ENCODE measurements at regions not wholly inside any gene's neighbourhood (a gene's known extent, or its start where the extent isn't known, plus 50 kb on each side); places are given as distances from the start of the nearest gene placed in this dataset.
A peak's percentile ranks its signal among the peaks of the same experiment; 100 is the strongest.
"Not testable (repeated sequence)": the region's sequence is repeated elsewhere in the genome, so short reads cannot be mapped to it uniquely, and the experiment has no call there.

DNA sequence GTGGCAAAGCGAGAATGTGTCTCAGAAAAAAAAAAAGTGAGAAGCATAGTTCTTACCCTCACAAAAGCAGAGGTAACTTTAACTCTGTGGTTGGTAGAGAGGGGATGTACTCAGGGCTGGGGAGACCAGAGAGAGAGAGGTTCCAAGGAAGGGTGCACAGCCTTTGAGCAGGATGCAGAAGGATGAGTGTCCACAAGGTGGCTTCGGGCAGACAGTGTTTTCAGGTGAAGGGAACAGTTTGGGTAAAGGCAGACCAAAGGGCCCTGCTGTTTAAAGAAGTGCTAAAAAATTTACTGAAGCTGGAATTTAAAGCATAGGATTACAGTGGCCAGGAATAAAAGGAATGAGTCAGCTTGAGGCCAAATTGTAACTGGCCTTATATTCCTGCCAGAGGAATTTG lies 2240.6 kb downstream of the EPHA3 start:
- not testable (repeated sequence) for H3K4me3 ChIP-seq (ENCODE audit: control insufficient read depth, low read depth, low read length); DNase-seq (ENCODE audit: low read depth)

DNA sequence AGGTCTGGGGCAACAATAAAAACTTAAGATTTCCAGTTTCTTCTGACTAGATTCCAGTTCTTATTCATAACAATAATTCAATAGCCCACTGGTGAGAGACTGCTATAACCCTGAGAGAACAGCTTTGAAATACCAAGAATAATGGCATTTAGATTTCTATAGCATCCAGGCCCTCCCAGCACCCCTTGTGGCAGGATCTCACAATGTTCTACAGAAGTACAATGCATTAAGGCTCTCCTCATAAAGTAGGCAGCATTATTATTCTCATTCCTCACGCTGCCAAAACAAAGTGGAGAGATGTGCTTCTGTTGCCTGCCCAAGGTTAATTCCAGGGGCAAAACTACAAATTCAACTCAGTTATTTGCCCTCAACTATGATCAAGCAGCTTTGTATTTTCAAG lies 2241.7 kb downstream of the EPHA3 start:
- not testable (repeated sequence) for DNase-seq (ENCODE audit: low read depth); H3K4me3 ChIP-seq (ENCODE audit: control insufficient read depth, low read depth, low read length)

- not testable (repeated sequence) for H3K4me3 ChIP-seq (ENCODE audit: control insufficient read depth, low read depth, low read length); DNase-seq (ENCODE audit: low read depth)
Observed at GRCh38 chr3:91352161-91352560, 2244.7 kb downstream of the EPHA3 start.

GRCh38 chr3:91359278-91359677 lies 2251.9 kb downstream of the EPHA3 start:
- not testable (repeated sequence) for H3K4me3 ChIP-seq (ENCODE audit: control insufficient read depth, low read depth, low read length)

GRCh38 chr3:91383100-91383894 lies 2275.9 kb downstream of the EPHA3 start:
- not testable (repeated sequence) for DNase-seq (ENCODE audit: low read depth); H3K4me3 ChIP-seq (ENCODE audit: control insufficient read depth, low read depth, low read length)

More at GRCh38 chr3:91359278-91359677, 2251.9 kb downstream of the EPHA3 start:
- DNase-seq (ENCODE audit: low read depth), result not testable (repeated sequence)

DNA sequence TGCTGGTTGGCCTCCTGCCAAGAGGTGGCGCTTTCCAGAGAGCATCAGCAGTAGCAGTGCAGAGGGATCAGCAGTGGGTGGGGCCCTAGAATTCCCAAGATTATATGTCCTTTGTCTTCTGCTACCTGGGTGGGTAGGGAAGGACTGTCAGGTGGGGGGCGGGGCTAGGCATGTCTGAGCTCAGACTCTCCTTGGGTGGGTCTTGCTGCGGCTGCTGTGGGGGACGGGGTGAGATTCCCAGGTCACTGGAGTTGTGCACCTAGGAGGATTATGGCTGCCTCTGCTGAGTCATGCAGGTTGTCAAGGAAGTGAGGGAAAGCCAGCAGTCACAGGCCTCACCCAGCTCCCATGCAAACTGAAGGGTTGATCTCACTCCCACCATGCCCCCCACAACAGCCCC lies 2296.5 kb downstream of the EPHA3 start:
- not testable (repeated sequence) for H3K4me3 ChIP-seq (ENCODE audit: control insufficient read depth, low read depth, low read length); DNase-seq (ENCODE audit: low read depth)

- H3K4me3 ChIP-seq (ENCODE audit: control insufficient read depth, low read depth, low read length); DNase-seq (ENCODE audit: low read depth): not testable (repeated sequence)
Observed at GRCh38 chr3:91442063-91442462, 2334.6 kb downstream of the EPHA3 start.

DNA sequence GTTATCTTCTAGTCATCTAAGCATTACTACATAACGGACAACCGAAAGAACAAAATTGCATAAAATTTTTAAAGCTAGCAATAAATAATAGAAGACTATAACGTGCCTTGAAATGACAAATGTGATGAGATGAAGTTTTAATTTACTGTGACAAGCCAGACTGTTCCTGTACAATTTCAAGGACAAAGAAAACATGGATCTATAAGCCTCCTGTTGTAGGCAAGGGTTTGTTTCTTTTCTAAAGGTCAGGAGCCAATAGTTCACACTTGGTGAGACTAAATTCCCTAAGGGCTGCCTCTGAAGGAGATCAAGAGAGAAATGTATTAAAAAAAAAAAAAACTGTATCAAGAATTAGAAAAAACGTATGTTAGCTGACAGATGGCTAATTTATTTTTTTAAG lies 2335.1 kb downstream of the EPHA3 start:
- DNase-seq (ENCODE audit: low read depth); H3K4me3 ChIP-seq (ENCODE audit: control insufficient read depth, low read depth, low read length): not testable (repeated sequence)

GRCh38 chr3:91448379-91448778 lies 2341.0 kb downstream of the EPHA3 start:
- H3K4me3 ChIP-seq (ENCODE audit: control insufficient read depth, low read depth, low read length); DNase-seq (ENCODE audit: low read depth): not testable (repeated sequence)

DNA sequence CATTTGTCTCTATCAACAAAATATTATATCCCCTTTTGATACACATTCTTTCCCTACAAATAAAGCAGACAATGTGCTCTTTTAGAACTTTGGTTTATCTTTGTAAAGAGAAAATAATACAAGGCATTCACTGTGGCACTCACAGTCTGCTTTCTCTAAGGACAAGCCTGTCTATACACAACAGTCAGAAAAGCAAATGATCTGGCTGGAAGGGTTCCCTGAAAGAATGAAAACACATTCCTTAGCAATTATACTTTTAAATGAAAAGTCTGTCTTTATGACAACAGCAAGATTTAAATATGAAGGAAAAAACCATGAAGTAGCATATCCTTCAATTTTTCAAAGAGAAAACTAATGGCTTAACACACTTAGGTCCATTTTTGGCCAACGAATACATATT lies 2359.1 kb downstream of the EPHA3 start:
- not testable (repeated sequence) for H3K4me3 ChIP-seq (ENCODE audit: control insufficient read depth, low read depth, low read length); DNase-seq (ENCODE audit: low read depth)

- not testable (repeated sequence) for H3K4me3 ChIP-seq (ENCODE audit: control insufficient read depth, low read depth, low read length); DNase-seq (ENCODE audit: low read depth)
Observed at GRCh38 chr3:91469251-91469650, 2361.8 kb downstream of the EPHA3 start.

- peak; percentile 12 for TF ChIP-seq CTCF (IDR thresholded peaks at IDR 0.05; ENCODE audit: control insufficient read depth, insufficient read depth, low read depth, low read length, missing control alignments)
- not testable (repeated sequence) for DNase-seq (ENCODE audit: low read depth)
Observed at GRCh38 chr3:91485026-91485425, 2377.6 kb downstream of the EPHA3 start.

GRCh38 chr3:91485891-91486290 lies 2378.5 kb downstream of the EPHA3 start:
- not testable (repeated sequence) for H3K4me3 ChIP-seq (ENCODE audit: control insufficient read depth, low read depth, low read length); DNase-seq (ENCODE audit: low read depth)

More at GRCh38 chr3:91485026-91485425, 2377.6 kb downstream of the EPHA3 start:
- not testable (repeated sequence) for H3K4me3 ChIP-seq (ENCODE audit: control insufficient read depth, low read depth, low read length)

DNA sequence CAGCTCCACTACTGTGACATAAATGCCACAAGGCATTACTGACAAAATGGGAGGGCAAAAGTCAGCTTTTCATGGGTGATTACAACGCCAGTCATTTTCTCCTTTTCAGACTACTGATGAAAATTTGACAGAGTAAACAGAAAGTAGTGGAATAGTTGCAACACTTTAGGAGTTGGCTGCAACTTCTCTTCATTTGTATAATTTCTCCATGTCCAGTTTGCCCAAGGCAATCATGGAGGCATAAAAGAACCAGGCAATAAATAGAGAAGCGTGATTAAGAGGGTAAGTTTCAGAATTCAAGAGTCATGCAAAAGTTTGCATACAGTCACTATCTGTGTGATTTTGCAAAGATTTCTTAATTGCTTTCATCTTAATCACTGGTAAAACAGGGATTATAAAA lies 2390.3 kb downstream of the EPHA3 start:
- not testable (repeated sequence) for H3K4me3 ChIP-seq (ENCODE audit: control insufficient read depth, low read depth, low read length); DNase-seq (ENCODE audit: low read depth)

- not testable (repeated sequence) for H3K4me3 ChIP-seq (ENCODE audit: control insufficient read depth, low read depth, low read length); DNase-seq (ENCODE audit: low read depth)
Observed at GRCh38 chr3:91499850-91500249, 2392.4 kb downstream of the EPHA3 start.

DNA sequence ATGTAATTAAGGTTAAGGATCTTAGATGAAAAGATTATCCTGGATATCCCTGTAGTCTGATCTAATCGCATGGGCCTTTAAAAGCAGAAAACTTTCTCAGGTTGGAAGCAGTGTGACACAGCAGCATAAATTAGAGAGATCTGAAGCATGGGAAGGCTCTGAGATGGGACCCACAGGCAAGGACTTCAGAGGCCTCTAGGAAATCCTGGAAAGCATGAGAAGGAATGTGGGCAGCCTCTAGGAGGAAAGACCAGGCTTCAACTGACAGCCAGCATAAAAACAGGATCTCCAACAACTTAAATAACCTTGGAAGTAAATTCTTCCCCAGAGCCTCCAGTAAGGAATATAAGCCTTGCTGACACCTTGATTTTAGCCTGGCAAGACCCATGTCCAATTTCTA lies 2397.5 kb downstream of the EPHA3 start:
- DNase-seq (ENCODE audit: low read depth); H3K4me3 ChIP-seq (ENCODE audit: control insufficient read depth, low read depth, low read length): not testable (repeated sequence)

Measured in AG09309 (cell line).